GM12865 (cell line): ENCODE measurements at regions not wholly inside any gene's neighbourhood (a gene's known extent, or its start where the extent isn't known, plus 50 kb on each side); places are given as distances from the start of the nearest gene placed in this dataset.

Experiments
- DNase-seq: peaks from one replicate; pipeline ENCODE4 v3.0.0; 2010; ENCODE audit warnings: low read depth
- H3K4me3 ChIP-seq: 2 replicates; pipeline ENCODE4 v1.5.1; 2011; ENCODE audit warnings: mild to moderate bottlenecking, low read depth, low read length, control low read depth
- CTCF ChIP-seq: IDR thresholded peaks from 2 replicates; pipeline ENCODE4 v1.5.1; 2011; ENCODE audit warnings: low read length, control low read depth, low read depth, inconsistent platforms; ENCODE audit not compliant: insufficient read depth; ENCODE audit errors: missing control alignments

- H3K4me3 ChIP-seq = no peak overlapping the region
- no peak for DNase-seq
- no peak for TF ChIP-seq CTCF
Measured at GRCh38 chr4:185890196-185890595, 78.2 kb upstream of the SORBS2 start.

- DNase-seq = no peak
- H3K4me3 ChIP-seq = no peak overlapping the region
- no peak for TF ChIP-seq CTCF
Measured at GRCh38 chr4:185892165-185892564, 80.2 kb upstream of the SORBS2 start.

- DNase-seq = no peak
- no peak overlapping the region for H3K4me3 ChIP-seq
- no peak for TF ChIP-seq CTCF
Measured at GRCh38 chr4:185893500-185893899, 81.5 kb upstream of the SORBS2 start.

- DNase-seq = no peak
- no peak overlapping the region for H3K4me3 ChIP-seq
- no peak for TF ChIP-seq CTCF
Measured at GRCh38 chr4:185894481-185894880, 82.5 kb upstream of the SORBS2 start.

GRCh38 chr4:185895351-185895750 is 83.4 kb upstream of the SORBS2 start:
- H3K4me3 ChIP-seq = no peak overlapping the region
- no peak for TF ChIP-seq CTCF
- DNase-seq = no peak

GRCh38 chr4:185895866-185896265 is 83.9 kb upstream of the SORBS2 start:
- TF ChIP-seq CTCF = no peak
- no peak overlapping the region for H3K4me3 ChIP-seq
- DNase-seq = no peak

- DNase-seq = peak; percentile 75
- H3K4me3 ChIP-seq = no peak overlapping the region
- no peak for TF ChIP-seq CTCF
Measured at GRCh38 chr4:185896817-185897488, 85.0 kb upstream of the SORBS2 start.
